Amygdala (tissue), 56 donors: ENCODE measurements at regions not wholly inside any gene's neighbourhood (a gene's known extent, or its start where the extent isn't known, plus 50 kb on each side); places are given as distances from the start of the nearest gene placed in this dataset.
A peak's percentile ranks its signal among the peaks of the same experiment; 100 is the strongest.

Experiments
- DNase-seq, 56 donors: peaks; one replicate each; lab custom pipeline; 2025; lab: John Stamatoyannopoulos, UW

DNA sequence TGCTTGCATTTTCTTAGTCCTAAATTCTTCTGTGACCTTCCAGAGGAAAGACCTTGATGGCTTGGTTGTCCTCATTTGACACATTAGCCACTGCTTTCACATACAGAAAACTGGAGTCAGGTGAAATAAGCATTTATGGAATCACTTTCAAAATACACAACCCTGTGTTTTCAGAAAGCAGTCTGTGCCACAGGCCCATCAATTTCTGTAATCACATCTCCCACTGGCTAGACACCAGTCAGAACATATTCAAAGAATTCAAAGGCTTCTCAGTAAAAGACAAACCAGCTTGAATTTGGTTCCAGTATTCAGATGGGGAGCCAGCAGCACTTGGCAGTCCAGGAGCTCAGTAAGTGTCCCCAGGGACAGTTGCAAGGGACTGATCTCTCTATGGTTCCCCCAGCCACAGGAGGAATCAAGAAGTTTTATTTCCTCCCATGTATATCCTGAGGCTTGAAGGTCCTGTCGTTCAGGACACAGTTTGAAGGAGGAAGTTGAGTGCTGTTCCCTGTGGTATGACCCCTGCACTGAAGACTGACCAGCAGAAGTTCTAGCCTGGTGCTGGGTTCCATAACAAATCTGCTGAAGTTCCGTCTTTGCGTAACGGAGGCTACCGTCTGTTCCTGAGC is 214.3 kb downstream of the FOXO1 start:
- peak in 2 of 56 donors; percentile 13 to 25 for DNase-seq

- DNase-seq = no peak
These were observed 213.6 kb downstream of the FOXO1 start for GRCh38 chr13:40452741-40453334.

- DNase-seq = no peak
These were observed 213.0 kb downstream of the FOXO1 start for GRCh38 chr13:40453351-40454021.

GRCh38 chr13:40456397-40456953 is 210.0 kb downstream of the FOXO1 start:
- DNase-seq = no peak

- no peak for DNase-seq
These were observed 209.4 kb downstream of the FOXO1 start for GRCh38 chr13:40456979-40457553.

DNA sequence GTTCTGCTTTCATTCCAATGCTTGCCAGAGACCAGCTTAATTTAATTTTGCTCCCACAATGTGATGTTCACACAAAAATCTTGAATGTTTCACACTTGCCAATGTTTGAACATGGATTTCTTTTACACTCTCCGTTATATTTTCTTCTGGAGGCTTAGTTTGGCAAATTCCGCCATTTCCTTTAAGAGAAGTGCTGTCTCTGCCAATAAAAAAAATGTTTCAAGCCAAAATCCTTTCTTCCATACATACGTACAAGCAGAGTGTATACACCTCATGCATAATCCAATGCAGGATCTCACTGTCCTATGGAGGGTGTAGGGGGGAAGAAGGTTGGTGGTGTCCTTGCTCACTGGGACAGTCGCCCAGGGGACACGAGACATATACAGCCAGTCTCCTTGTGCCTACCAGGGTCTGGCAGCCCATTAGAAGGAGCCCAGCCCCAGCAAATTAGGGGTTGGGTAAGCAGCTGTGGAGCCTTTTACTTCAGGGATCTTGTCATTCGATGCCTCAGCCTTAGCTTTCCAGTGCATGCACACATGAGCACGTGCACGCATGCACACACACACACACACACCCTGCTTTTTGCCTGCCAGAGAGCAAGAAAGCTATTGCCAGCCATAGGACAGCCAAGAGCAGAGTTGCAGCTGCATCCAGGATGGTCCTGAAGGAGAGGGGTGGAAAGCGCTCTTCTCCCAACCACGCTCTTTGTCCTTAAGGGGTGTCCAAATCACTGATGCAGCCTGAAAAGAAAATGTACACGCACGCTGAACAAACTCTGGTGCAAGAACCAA is 208.3 kb downstream of the FOXO1 start:
- DNase-seq = no peak

DNA sequence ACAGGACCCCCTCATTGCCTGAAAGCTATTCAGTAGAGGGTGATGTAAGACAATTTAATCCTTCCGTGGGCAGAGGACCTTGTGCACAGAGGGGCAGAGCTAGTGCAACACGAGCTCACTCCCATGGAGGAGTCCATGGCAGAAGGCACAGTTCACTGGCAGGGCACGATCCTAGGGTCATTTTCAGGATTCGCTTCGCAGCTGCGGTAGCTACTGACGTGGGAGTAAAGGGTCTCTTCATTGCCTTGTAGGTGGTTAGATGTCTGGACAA is 207.8 kb downstream of the FOXO1 start:
- DNase-seq = no peak

DNA sequence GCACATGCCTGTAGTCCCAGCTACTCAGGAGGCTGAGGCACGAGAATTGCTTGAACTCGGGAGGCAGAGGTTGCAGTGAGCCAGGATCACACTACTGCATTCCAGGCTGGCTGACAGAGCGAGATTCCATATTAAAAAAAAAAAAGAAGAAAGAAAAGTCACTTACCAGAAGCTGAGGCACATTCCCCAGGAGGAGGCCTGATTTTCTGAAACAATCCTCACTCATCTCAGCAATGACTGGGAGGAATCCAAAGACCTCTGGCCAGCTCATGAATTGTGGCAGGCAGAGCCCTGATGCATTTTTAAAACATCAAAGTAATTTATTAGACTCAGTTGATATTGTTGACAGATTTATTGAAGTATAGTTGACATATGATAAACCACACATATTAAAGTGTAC is 206.3 kb downstream of the FOXO1 start:
- no peak for DNase-seq

GRCh38 chr13:40464337-40465014 is 202.0 kb downstream of the FOXO1 start:
- DNase-seq = no peak

DNA sequence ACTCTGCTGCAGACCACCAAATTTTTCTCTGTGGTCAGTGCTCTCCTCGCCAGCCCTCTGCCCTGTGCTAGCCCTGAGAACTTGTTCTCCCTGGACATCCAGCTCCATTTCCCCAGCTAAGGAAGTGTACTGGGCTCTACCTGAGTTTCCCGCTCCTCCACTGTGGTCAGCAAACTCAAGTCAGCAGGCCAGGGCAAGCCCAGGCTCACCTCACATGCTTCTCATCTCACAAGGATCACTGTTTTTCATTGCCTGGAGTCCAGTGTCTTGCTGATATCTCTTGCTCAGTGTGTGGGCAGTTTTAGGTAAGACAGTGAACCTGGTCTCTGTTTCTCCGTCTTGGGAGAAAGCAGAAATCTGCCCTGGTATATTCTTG is 201.4 kb downstream of the FOXO1 start:
- DNase-seq = no peak

DNA sequence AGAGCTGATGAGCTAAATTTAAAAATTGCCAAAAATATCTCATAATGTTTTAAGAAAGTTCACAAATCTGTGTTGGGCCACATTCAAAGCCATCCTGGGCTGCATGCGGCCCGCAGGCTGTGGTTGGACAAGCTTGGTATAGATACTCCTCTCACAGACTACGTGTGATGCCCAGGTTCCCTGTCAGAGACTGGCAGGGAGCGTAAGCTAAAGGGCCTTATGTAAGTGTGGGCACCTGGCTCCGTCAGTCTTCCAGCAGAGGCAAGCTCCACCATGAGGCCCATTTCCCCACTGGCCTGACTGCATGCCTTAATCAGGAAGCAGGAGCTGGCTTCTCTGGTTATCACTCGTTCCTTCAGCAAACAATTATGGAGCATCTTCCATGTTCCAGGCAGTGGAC is 200.2 kb downstream of the FOXO1 start:
- DNase-seq = no peak

GRCh38 chr13:40468227-40468838 is 198.1 kb downstream of the FOXO1 start:
- DNase-seq = no peak

GRCh38 chr13:40469581-40470310 is 196.7 kb downstream of the FOXO1 start:
- no peak for DNase-seq

DNA sequence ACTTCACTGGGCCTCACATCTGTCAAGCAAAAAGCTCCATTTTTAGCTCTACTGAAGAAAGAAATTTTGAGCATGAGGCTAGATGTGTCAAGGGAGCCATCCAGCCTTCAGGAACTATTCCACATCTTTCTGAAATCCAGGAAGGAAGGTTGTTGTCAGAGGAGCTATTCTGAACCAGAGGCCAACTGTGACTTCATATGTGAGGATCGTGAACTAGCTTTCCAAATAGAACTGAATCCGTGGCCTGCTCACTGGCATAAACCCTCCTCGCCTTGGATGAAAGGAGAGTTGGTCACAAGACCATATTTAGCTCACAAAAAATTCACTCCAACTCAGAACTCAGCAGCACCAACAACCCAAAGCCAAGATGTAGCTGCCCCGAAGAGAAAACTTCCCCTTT is 195.8 kb downstream of the FOXO1 start:
- no peak for DNase-seq

DNA sequence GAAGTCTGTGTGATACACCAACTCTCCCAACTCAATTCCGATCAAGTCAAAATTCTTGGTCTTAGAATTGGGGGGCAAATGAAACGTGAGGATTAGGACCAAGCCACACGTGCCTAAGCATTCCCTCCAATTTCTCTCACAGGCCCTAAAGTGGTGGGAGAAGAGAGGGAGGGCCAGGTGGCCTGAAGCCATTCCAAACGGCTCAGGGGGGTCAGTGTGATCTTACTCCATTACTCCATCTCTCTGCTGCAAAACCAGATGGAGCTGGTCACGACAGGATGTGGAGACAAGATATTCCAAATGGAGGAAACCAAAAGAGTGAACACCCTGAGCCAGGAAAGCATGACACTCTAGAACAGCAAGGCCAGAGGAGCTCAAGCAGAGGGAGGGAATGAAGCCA is 195.4 kb downstream of the FOXO1 start:
- no peak for DNase-seq

DNA sequence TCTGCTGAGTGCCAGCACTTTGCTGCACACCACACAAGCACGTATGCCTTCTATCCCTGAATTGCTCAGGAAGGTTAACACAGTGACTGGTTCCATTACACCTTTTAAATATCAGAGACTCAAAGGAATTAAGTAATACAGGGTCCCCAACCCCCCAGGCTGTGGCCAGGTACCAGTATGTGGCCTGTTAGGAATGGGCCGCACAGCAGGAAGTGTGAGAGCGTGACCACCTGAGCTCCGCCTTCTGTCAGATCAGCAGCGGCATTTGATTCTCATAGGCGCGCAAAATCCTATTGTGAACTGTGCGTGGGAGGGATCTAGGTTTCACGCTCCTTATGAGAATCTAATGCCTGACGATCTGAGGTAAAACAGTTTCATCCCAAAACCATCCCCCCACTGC is 194.5 kb downstream of the FOXO1 start:
- no peak for DNase-seq

GRCh38 chr13:40472427-40473220 is 193.8 kb downstream of the FOXO1 start:
- DNase-seq = no peak

GRCh38 chr13:40475617-40476016 is 190.8 kb downstream of the FOXO1 start:
- DNase-seq = no peak
